Right lobe of liver (tissue), 4 donors: ENCODE measurements at regions not wholly inside any gene's neighbourhood (a gene's known extent, or its start where the extent isn't known, plus 50 kb on each side); places are given as distances from the start of the nearest gene placed in this dataset.

Experiments
- CTCF ChIP-seq, 4 donors: fragments of 200-600 bp in 3 of 4; fragments of 450-650 bp in 1 of 4; IDR thresholded peaks; one replicate each; pipeline versions ENCODE4 v1.5.1 to v1.8.0; 2016 to 2022; ENCODE audit warnings: antibody characterized with exemption in 4 of 4, mild to moderate bottlenecking in 2 of 4
- POLR2A ChIP-seq: fragments of 450-650 bp; IDR thresholded peaks from one replicate; pipeline ENCODE4 v1.6.1; 2017; ENCODE audit warnings: antibody characterized with exemption, mild to moderate bottlenecking
- donor health status: DM: no; HTN: no; CAD: no.
- donor health status: DM: no; HTN: no; CAD: no.
- donor health status: DM: no; HTN: yes; CAD: no.

GRCh38 chr2:59008950-59009349 lies 767.8 kb upstream of the FANCL start:
- TF ChIP-seq CTCF (IDR thresholded peaks at IDR 0.05) (no peak), POLR2A (no peak)
